Fibroblast of mammary gland (primary cell): ENCODE measurements at regions not wholly inside any gene's neighbourhood (a gene's known extent, or its start where the extent isn't known, plus 50 kb on each side); places are given as distances from the start of the nearest gene placed in this dataset.

Experiments
- DNase-seq: peaks from one replicate; pipeline ENCODE4 v3.0.0-alpha.2; 2010; ENCODE audit warnings: low read depth
- H3K4me3 ChIP-seq: 2 replicates; pipeline ENCODE4 v1.5.1; 2011; ENCODE audit warnings: low read depth, mild to moderate bottlenecking, low read length, moderate library complexity; ENCODE audit not compliant: control insufficient read depth
- CTCF ChIP-seq: conservative IDR thresholded peaks from 2 replicates; pipeline ENCODE4 v1.5.1; 2011; ENCODE audit warnings: low read depth, low read length, inconsistent platforms; ENCODE audit not compliant: control insufficient read depth, insufficient read depth

- no peak for DNase-seq
- no peak for TF ChIP-seq CTCF
- H3K4me3 ChIP-seq = no peak overlapping the region
Observed at GRCh38 chr18:34280000-34280399, 55.3 kb upstream of the NOL4 start.

GRCh38 chr18:34280653-34281052, 55.9 kb upstream of the NOL4 start:
- no peak for TF ChIP-seq CTCF
- no peak overlapping the region for H3K4me3 ChIP-seq
- DNase-seq = no peak

GRCh38 chr18:34281290-34281689, 56.6 kb upstream of the NOL4 start:
- no peak for DNase-seq
- H3K4me3 ChIP-seq = no peak overlapping the region
- TF ChIP-seq CTCF = no peak

- no peak for TF ChIP-seq CTCF
- no peak overlapping the region for H3K4me3 ChIP-seq
- DNase-seq = no peak
Observed at GRCh38 chr18:34281722-34282121, 57.0 kb upstream of the NOL4 start.

- no peak for TF ChIP-seq CTCF
- H3K4me3 ChIP-seq = no peak overlapping the region
- DNase-seq = no peak
Observed at GRCh38 chr18:34283506-34283905, 58.8 kb upstream of the NOL4 start.

GRCh38 chr18:34287825-34288224, 63.1 kb upstream of the NOL4 start:
- H3K4me3 ChIP-seq = no peak overlapping the region
- TF ChIP-seq CTCF = no peak
- no peak for DNase-seq

- H3K4me3 ChIP-seq = no peak overlapping the region
- DNase-seq = no peak
- no peak for TF ChIP-seq CTCF
Observed at GRCh38 chr18:34292594-34292993, 67.9 kb upstream of the NOL4 start.
